ENCODE measurements at regions not wholly inside any gene's neighbourhood (a gene's known extent, or its start where the extent isn't known, plus 50 kb on each side); places are given as distances from the start of the nearest gene placed in this dataset.

DNA sequence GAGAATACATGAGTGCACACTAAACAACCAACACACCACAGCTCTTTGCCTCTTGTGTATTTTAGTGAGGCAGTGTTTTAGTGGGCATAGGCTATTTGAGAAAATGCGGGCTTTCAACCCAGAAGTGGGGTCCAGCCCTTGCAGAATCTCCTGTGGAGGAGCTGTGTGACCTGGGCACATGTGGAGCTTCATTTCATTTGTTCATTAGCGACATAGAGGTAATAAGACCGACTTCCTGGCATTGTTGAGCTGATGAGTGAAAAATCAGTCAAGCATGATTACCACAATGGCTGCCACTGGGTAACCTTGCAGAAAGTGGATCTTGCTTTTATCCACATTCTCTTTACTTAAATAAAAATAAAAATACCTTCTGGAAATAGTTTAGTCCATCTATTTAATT is 923.5 kb downstream of the BCL11B start:
- no peak for DNase-seq (ENCODE audit: low read depth)
- TF ChIP-seq, protein P1, sequence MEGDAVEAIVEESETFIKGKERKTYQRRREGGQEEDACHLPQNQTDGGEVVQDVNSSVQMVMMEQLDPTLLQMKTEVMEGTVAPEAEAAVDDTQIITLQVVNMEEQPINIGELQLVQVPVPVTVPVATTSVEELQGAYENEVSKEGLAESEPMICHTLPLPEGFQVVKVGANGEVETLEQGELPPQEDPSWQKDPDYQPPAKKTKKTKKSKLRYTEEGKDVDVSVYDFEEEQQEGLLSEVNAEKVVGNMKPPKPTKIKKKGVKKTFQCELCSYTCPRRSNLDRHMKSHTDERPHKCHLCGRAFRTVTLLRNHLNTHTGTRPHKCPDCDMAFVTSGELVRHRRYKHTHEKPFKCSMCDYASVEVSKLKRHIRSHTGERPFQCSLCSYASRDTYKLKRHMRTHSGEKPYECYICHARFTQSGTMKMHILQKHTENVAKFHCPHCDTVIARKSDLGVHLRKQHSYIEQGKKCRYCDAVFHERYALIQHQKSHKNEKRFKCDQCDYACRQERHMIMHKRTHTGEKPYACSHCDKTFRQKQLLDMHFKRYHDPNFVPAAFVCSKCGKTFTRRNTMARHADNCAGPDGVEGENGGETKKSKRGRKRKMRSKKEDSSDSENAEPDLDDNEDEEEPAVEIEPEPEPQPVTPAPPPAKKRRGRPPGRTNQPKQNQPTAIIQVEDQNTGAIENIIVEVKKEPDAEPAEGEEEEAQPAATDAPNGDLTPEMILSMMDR (conservative IDR thresholded peaks at IDR 0.05; ENCODE audit: control insufficient read depth, insufficient read depth, low read depth, low read length): no peak
- no peak overlapping the region for H3K4me3 ChIP-seq (ENCODE audit: control insufficient read depth, low read depth, low read length)

DNA sequence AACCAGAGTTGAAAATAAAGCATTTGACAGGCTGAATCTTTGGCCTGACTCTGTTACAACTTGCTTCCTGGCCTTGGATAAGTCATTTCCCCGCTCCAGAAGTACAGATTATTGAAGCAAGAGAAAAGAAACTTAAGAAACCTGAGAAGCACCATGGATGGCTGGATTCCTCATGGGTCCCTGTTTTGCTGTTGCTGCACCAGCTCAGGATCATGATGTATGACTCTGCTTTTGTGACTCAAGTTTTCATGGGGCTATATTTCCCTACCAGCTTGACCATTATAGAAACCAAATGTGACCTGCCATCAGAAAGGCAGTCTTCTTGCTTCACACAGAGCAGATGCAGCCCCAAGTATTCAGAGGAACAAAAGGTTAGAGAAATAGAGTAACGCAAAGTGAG is 921.8 kb downstream of the BCL11B start:
- DNase-seq (ENCODE audit: low read depth): no peak
- no peak overlapping the region for H3K4me3 ChIP-seq (ENCODE audit: control insufficient read depth, low read depth, low read length)
- TF ChIP-seq, protein P1 (conservative IDR thresholded peaks at IDR 0.05; ENCODE audit: control insufficient read depth, insufficient read depth, low read depth, low read length): no peak

DNA sequence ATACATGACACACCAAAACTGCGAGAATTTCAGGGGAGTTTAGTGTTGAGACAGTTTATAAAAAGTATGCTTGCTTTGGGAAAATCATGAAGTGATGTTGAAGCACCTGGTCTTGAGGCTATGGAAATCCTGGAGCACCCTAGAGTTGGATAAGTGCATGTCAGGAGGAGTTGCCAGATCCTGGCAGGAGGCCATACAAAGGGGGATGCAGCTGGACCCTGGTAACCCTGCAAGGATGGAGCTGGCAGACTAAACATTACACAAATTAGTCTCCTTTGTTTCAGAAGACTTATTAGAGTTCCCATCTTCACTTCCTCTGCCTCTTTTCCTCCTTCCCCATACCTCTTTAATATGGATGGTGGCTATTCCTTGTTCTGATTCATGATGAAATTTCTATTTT is 907.0 kb downstream of the BCL11B start:
- H3K4me3 ChIP-seq (ENCODE audit: control insufficient read depth, low read depth, low read length): no peak overlapping the region
- no peak for DNase-seq (ENCODE audit: low read depth)
- TF ChIP-seq, protein P1 (conservative IDR thresholded peaks at IDR 0.05; ENCODE audit: control insufficient read depth, insufficient read depth, low read depth, low read length): no peak

DNA sequence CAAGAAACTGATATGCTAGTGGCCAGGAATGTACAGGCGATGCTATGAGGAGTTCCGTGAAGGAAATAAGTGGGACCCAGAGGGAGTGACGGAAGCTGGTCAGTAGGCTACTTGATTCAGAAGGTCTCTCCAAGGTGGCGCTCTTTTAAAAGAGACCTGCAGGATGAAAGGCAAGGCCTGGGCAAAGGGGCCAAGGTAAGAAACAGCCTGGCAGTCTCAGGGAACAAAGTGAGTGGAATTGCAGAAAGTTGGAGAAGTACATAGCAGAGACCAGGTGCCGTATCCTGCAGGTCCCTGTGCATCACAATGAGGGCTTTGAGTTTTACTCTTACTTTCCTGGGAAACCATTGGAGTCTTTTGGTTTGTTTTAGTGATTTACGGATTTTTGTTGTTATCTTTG is 905.6 kb downstream of the BCL11B start:
- TF ChIP-seq, protein P1 (conservative IDR thresholded peaks at IDR 0.05; ENCODE audit: control insufficient read depth, insufficient read depth, low read depth, low read length): no peak
- DNase-seq (ENCODE audit: low read depth): no peak
- no peak overlapping the region for H3K4me3 ChIP-seq (ENCODE audit: control insufficient read depth, low read depth, low read length)

DNA sequence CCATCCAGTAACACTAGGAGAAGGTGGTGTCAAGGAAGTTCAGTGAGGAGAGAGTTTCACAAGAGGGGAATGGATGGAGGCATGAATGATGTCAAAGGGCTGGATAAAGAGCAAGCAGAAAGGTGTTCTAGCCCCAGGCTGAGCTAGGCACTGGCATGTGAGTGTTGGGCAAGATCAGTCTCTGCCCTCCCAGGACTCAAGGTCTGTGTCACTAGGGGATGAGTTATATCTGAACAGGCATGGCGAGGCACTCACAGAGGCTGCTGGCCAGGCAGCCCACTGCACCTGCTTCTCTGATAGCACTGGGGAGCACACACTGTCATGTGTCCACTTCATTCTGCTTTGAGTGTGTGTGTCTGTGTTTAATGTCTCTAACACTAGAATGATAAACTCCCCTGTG is 903.8 kb downstream of the BCL11B start:
- TF ChIP-seq, protein P1 (conservative IDR thresholded peaks at IDR 0.05; ENCODE audit: control insufficient read depth, insufficient read depth, low read depth, low read length): no peak
- no peak for DNase-seq (ENCODE audit: low read depth)
- H3K4me3 ChIP-seq (ENCODE audit: control insufficient read depth, low read depth, low read length): no peak overlapping the region

DNA sequence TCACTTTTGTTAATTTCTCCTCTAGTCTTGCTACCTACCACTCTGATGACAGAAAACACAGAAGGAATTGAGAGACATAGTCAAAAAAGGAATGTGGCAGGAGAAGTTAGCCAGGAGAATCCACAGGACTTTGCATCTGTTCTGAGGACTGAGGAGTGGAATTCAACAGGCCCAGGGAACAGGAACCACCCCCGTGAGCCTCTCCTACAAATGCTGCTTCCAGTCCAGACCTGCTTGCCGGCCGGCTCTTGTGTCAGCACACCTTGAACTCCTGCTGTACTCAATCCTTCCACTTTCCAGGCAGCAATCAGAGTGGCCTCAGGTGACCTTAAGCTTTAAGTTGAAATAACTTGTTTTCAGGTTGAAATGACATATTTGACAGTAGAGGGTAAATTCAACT is 903.1 kb downstream of the BCL11B start:
- TF ChIP-seq, protein P1 (conservative IDR thresholded peaks at IDR 0.05; ENCODE audit: control insufficient read depth, insufficient read depth, low read depth, low read length): no peak
- H3K4me3 ChIP-seq (ENCODE audit: control insufficient read depth, low read depth, low read length): no peak overlapping the region
- DNase-seq (ENCODE audit: low read depth): no peak

DNA sequence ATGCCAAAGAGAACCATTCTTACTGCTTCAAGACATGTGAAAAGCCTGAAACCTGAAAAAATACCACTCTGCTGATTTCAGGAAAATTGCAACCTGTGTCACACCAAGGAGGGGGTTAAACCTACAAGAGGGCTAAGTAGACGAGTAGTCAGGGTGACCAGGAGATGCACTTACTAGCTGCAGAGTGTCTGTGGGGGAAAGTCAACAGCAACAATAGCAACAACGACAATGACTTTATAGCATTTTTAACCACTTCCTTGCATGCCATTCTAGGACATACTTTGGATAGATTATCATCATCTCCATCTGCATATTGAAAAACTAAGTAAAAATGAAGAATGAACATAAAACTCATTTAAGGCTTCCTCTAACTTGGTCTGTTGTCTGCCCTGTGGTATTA is 902.7 kb downstream of the BCL11B start:
- no peak for DNase-seq (ENCODE audit: low read depth)
- no peak overlapping the region for H3K4me3 ChIP-seq (ENCODE audit: control insufficient read depth, low read depth, low read length)
- TF ChIP-seq, protein P1 (conservative IDR thresholded peaks at IDR 0.05; ENCODE audit: control insufficient read depth, insufficient read depth, low read depth, low read length): no peak

All from fibroblast of mammary gland (primary cell).